ENCODE measurements at regions not wholly inside any gene's neighbourhood (a gene's known extent, or its start where the extent isn't known, plus 50 kb on each side); places are given as distances from the start of the nearest gene placed in this dataset.

- H3K4me3 ChIP-seq (ENCODE audit: extremely low read depth in 1 of 4, insufficient read depth in 2 of 4, low read depth in 3 of 4, low read length in 4 of 4) = peak overlapping the region in 1 of 4 experiments; percentile 14; a peak in 1 of 8 replicates
- H3K27ac ChIP-seq (ENCODE audit: low read depth, low read length) = no peak overlapping the region
- DNase-seq (ENCODE audit: low read depth in 1 of 2, low spot score in 2 of 2) = no peak
- H3K4ac ChIP-seq (replicated peaks; ENCODE audit: insufficient read length, low read depth, low read length) = peak overlapping the region; percentile 73
- peak overlapping the region in 1 of 2 experiments; percentile 34; a peak in 1 of 4 replicates for H3K4me2 ChIP-seq (ENCODE audit: insufficient read depth in 1 of 2, low read depth in 2 of 2, low read length in 2 of 2)
- FAIRE-seq = no peak
- no peak overlapping the region for H2AK5ac ChIP-seq (ENCODE audit: low read depth, low read length)
- H3K56ac ChIP-seq (replicated peaks; ENCODE audit: insufficient read length, low read depth, low read length) = no peak overlapping the region
- no peaks in the 10 kb centered on the region for H3K27me3 ChIP-seq (replicated peaks in 1 of 4; ENCODE audit: control insufficient read depth in 3 of 4, extremely low read depth in 1 of 4, insufficient read depth in 3 of 4, low read length in 3 of 4)
- peak overlapping the region; percentile 75 for H2BK120ac ChIP-seq (replicated peaks; ENCODE audit: low read depth, low read length)
- H3K79me2 ChIP-seq (ENCODE audit: control insufficient read depth in 1 of 2, insufficient read depth in 2 of 2, low read length in 2 of 2) = 0 out of 4 replicates have a peak, but pooled peaks cover 0 to 3% of the 10 kb centered on the region in 2 experiments
- H4K20me1 ChIP-seq (replicated peaks in 1 of 2; ENCODE audit: control insufficient read depth in 1 of 2, insufficient read depth in 2 of 2, low read length in 2 of 2) = no peaks in the 10 kb centered on the region
- peak overlapping the region; percentile 96 for H4K91ac ChIP-seq (replicated peaks; ENCODE audit: insufficient read length, low read length)
- H3K9me3 ChIP-seq (ENCODE audit: insufficient read depth in 2 of 2, low read depth in 1 of 2, low read length in 1 of 2) = peaks cover 5 to 22% of the 10 kb centered on the region in 2 experiments; a peak in 3 of 4 replicates
- H3K36me3 ChIP-seq (ENCODE audit: control insufficient read depth in 2 of 4, insufficient read depth in 4 of 4, low read length in 3 of 4) = no peaks in the 10 kb centered on the region
- peaks cover 3 to 9% (median 7%) of the 10 kb centered on the region in 4 experiments for H3K4me1 ChIP-seq (replicated peaks in 1 of 4; ENCODE audit: control insufficient read depth in 3 of 4, insufficient read depth in 4 of 4, low read length in 3 of 4)
- no peak overlapping the region for H2BK15ac ChIP-seq (ENCODE audit: low read length)
- peak overlapping the region; percentile 1; the same call in 1 of the 2 replicates for H2BK12ac ChIP-seq (ENCODE audit: low read depth, low read length)
- H3K23me2 ChIP-seq (ENCODE audit: low read depth, low read length) = no peaks in the 10 kb centered on the region
- no peak overlapping the region for H4K8ac ChIP-seq (ENCODE audit: extremely low read depth, insufficient read depth, low read length)
- H3K23ac ChIP-seq (ENCODE audit: insufficient read length) = no peak overlapping the region
- peak overlapping the region; percentile 91 for H2BK20ac ChIP-seq (ENCODE audit: low read length)
- H4K5ac ChIP-seq (ENCODE audit: insufficient read length, low read depth, low read length) = peak overlapping the region; percentile 64
- no peak overlapping the region for H3K14ac ChIP-seq (ENCODE audit: insufficient read length)
- ChIA-PET CTCF (ENCODE audit: partially characterized antibody) (interaction anchor here (1.3 to 1.5 kb wide), 2 partner anchors 9 to 64 kb away, joined by 3 read pairs; no protein-coding TSS in a partner anchor), POLR2A (ENCODE audit: partially characterized antibody) (interaction anchor here (0.6 to 3.9 kb wide), 13 partner anchors 10 to 68 kb away, joined by 3 to 44 read pairs (median 6); partner anchors contain the start of genes SNRPN and SNURF)
- peak overlapping the region; percentile 91 for H3K18ac ChIP-seq (ENCODE audit: extremely low read depth, low read length)
- no peak overlapping the region for H3K9ac ChIP-seq (replicated peaks in 1 of 4; ENCODE audit: extremely low read depth in 1 of 4, low read depth in 3 of 4, low read length in 3 of 4)
- no peak overlapping the region for H2AFZ ChIP-seq (ENCODE audit: low read length)
- no peaks in the 10 kb centered on the region for H3K79me1 ChIP-seq (ENCODE audit: low read depth, low read length)
- 78% methylated on average over 3 of the region's 3 CpGs; no CpG with 5 or more reads in 1 of the 2 experiments for WGBS, 2 experiments (ENCODE audit: extremely low coverage in 1 of 2, insufficient coverage in 1 of 2, insufficient read length in 1 of 2, insufficient replicate concordance in 2 of 2, low coverage in 1 of 2, low lambda C conversion rate in 2 of 2, missing lambda C conversion rate in 1 of 2)
- peak overlapping the region; percentile 81 for H2BK5ac ChIP-seq (ENCODE audit: low read depth, low read length)
- no peak for TF ChIP-seq ATF3 (IDR thresholded peaks at IDR 0.05; ENCODE audit: insufficient read depth, low read depth, low read length)
Observed at GRCh38 chr15:24899367-24899766, 55.4 kb upstream of the SNRPN start.
